ENCODE measurements at regions not wholly inside any gene's neighbourhood (a gene's known extent, or its start where the extent isn't known, plus 50 kb on each side); places are given as distances from the start of the nearest gene placed in this dataset.

- dilution Hi-C loops (cut with MboI; ENCODE audit: extremely low pct_ligation_motif_present, low sequenced_read_pairs): no loop called here
Measured at GRCh38 chr5:144971108-144971850, 800.6 kb downstream of the KCTD16 start.

GRCh38 chr5:144960296-144960695 lies 789.6 kb downstream of the KCTD16 start:
- no peak overlapping the region for H3K9ac ChIP-seq (ENCODE audit: control insufficient read depth, extremely low read depth, insufficient read depth, low read length)
- H2AFZ ChIP-seq (ENCODE audit: control insufficient read depth, low read length): no peak overlapping the region
- dilution Hi-C loops (cut with MboI; ENCODE audit: extremely low pct_ligation_motif_present, low sequenced_read_pairs): no loop called here
- H3K9me3 ChIP-seq (ENCODE audit: control insufficient read depth, low read depth, low read length): no peaks in the 10 kb centered on the region
- FAIRE-seq (no peak), DNase-seq (ENCODE audit: low read depth, low spot score) (no peak)
- no peaks in the 10 kb centered on the region for H3K27me3 ChIP-seq (ENCODE audit: control insufficient read depth, extremely low read depth, insufficient read depth, low read length)
- H3K79me2 ChIP-seq (ENCODE audit: control insufficient read depth, insufficient read depth, low read length): no peaks in the 10 kb centered on the region
- TF ChIP-seq EZH2 (IDR thresholded peaks at IDR 0.05; ENCODE audit: low read length): no peak
- TF ChIP-seq CTCF (optimal IDR thresholded peaks at IDR 0.05 in 1 of 3, IDR thresholded peaks at IDR 0.05 in 1 of 3, conservative IDR thresholded peaks at IDR 0.05 in 1 of 3; ENCODE audit: extremely low read depth in 1 of 3, insufficient read depth in 2 of 3, low read length in 3 of 3): no peak
- H3K9me1 ChIP-seq (ENCODE audit: control insufficient read depth, extremely low read depth, insufficient read depth, low read length): no peaks in the 10 kb centered on the region
- no peaks in the 10 kb centered on the region for H3K4me1 ChIP-seq (ENCODE audit: control insufficient read depth, extremely low read depth, insufficient read depth, low read length)
- H3K36me3 ChIP-seq (ENCODE audit: control insufficient read depth in 2 of 2, extremely low read depth in 1 of 2, insufficient read depth in 2 of 2, low read length in 2 of 2): no peaks in the 10 kb centered on the region
- H3K4me3 ChIP-seq (ENCODE audit: control insufficient read depth in 2 of 3, extremely low read depth in 1 of 3, insufficient read depth in 2 of 3, low read depth in 1 of 3, low read length in 3 of 3): no peak overlapping the region
- no peaks in the 10 kb centered on the region for H4K20me1 ChIP-seq (ENCODE audit: control insufficient read depth, extremely low read depth, insufficient read depth, low read length)
- no peak overlapping the region for H3K4me2 ChIP-seq (ENCODE audit: control insufficient read depth, extremely low read depth, insufficient read depth, low read depth, low read length)
- no peak overlapping the region for H3K27ac ChIP-seq (ENCODE audit: control insufficient read depth, insufficient read depth, low read length)

More at GRCh38 chr5:144971108-144971850, 800.6 kb downstream of the KCTD16 start:
- no peaks in the 10 kb centered on the region for H3K79me2 ChIP-seq (ENCODE audit: control insufficient read depth, insufficient read depth, low read length)
- no peaks in the 10 kb centered on the region for H3K9me3 ChIP-seq (ENCODE audit: control insufficient read depth, low read depth, low read length)
- no peak overlapping the region for H3K27ac ChIP-seq (ENCODE audit: control insufficient read depth, insufficient read depth, low read length)
- H2AFZ ChIP-seq (ENCODE audit: control insufficient read depth, low read length): no peak overlapping the region
- no peaks in the 10 kb centered on the region for H4K20me1 ChIP-seq (ENCODE audit: control insufficient read depth, extremely low read depth, insufficient read depth, low read length)
- no peaks in the 10 kb centered on the region for H3K4me1 ChIP-seq (ENCODE audit: control insufficient read depth, extremely low read depth, insufficient read depth, low read length)
- H3K9ac ChIP-seq (ENCODE audit: control insufficient read depth, extremely low read depth, insufficient read depth, low read length): no peak overlapping the region
- DNase-seq (ENCODE audit: low read depth, low spot score) (no peak), FAIRE-seq (no peak)
- H3K4me2 ChIP-seq (ENCODE audit: control insufficient read depth, extremely low read depth, insufficient read depth, low read depth, low read length): no peak overlapping the region
- no peak overlapping the region for H3K4me3 ChIP-seq (ENCODE audit: control insufficient read depth in 2 of 3, extremely low read depth in 1 of 3, insufficient read depth in 2 of 3, low read depth in 1 of 3, low read length in 3 of 3)
- H3K9me1 ChIP-seq (ENCODE audit: control insufficient read depth, extremely low read depth, insufficient read depth, low read length): no peaks in the 10 kb centered on the region
- H3K27me3 ChIP-seq (ENCODE audit: control insufficient read depth, extremely low read depth, insufficient read depth, low read length): no peaks in the 10 kb centered on the region
- H3K36me3 ChIP-seq (ENCODE audit: control insufficient read depth in 2 of 2, extremely low read depth in 1 of 2, insufficient read depth in 2 of 2, low read length in 2 of 2): no peaks in the 10 kb centered on the region
- TF ChIP-seq CTCF (optimal IDR thresholded peaks at IDR 0.05 in 1 of 3, IDR thresholded peaks at IDR 0.05 in 1 of 3, conservative IDR thresholded peaks at IDR 0.05 in 1 of 3; ENCODE audit: extremely low read depth in 1 of 3, insufficient read depth in 2 of 3, low read length in 3 of 3): no peak
- TF ChIP-seq EZH2 (IDR thresholded peaks at IDR 0.05; ENCODE audit: low read length): no peak

Data from keratinocyte (primary cell).